Activated T-cell treated with anti-CD3 and anti-CD28 coated beads, Interleukin-2, amount 50 U/mL, for 1 hour (primary cell): ENCODE measurements at regions not wholly inside any gene's neighbourhood (a gene's known extent, or its start where the extent isn't known, plus 50 kb on each side); places are given as distances from the start of the nearest gene placed in this dataset.
"Not testable (repeated sequence)": the region's sequence is repeated elsewhere in the genome, so short reads cannot be mapped to it uniquely, and the experiment has no call there.

ENCODE experiments used
- DNase-seq: peaks from one replicate; pipeline ENCODE4 v3.0.0-alpha.2; 2020

DNA sequence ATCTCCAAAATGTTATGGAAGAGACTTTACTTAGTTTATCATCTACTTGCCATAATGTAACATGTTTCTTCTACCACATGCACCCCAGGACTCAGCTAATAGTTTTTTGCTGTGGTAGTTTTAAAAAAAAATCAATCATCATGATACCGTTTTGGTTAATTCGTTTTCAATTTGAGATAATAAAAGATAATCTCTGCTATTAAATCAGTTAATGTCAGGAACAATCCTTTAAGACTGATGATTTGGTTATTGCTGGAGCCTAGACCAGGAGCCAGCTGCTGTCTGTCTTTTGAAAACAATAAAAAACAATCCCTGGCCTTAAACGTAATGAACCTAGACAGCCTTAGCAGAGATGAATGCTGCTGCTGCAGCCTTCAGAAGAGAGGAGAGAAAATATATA, 403.7 kb downstream of the OXSM start:
- DNase-seq = no peak

DNA sequence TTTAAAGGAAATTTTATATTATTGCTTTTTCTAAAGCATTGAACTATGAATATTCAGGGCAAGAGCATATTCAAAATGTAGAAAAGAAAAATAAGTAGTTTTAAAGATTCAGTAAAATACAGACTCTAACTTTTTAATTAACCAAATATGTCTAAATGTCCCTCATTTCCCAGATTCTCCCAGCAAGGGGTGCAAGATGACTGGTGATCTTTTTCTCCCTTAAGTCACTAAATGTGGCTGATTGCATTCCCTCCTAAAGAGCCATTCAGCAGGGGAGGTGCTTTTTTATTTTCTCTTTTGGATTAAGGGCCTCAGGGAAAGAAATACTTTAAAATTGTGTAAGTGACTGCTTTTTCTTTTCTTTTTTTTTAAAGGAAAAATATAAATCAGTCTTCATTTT, 406.9 kb downstream of the OXSM start:
- DNase-seq = no peak

DNA sequence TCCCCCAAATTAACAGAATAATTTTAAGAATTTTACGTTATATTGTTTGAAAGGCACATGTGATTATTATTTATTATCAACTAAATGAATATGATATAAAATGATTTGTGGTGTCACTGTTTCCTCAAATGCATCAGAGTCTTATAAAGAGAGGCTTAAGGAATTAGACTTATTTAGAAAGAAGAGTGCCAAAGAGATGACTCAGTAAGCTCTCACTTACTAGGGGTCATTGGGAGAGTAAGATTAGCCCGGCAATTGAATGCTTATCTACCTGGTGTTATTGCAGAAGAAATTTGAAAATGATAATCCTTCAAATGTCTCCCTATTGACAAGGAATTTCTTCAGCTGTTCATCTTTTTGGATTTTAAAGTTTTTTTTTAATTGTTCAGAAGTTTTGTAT, 408.7 kb downstream of the OXSM start:
- DNase-seq = no peak

DNA sequence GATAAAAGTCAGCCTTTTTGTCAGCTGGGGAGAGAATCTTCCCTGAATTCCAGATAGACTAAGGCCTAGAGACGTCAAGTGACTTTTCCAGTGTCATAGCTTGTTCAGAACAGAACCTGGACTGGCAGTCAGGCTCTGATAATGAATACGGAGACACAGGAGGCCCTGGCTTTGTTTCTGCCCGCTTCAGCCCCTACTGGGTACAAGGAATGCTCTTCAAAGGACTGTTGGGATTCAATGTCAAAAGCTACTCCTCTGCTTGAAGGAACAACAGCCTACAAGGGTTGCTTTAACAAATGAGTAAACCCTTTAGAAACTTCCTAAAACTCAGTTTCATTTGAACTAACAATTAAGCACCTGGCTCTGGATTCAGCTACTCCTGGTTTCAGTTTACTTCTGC, 412.3 kb downstream of the OXSM start:
- DNase-seq = no peak

DNA sequence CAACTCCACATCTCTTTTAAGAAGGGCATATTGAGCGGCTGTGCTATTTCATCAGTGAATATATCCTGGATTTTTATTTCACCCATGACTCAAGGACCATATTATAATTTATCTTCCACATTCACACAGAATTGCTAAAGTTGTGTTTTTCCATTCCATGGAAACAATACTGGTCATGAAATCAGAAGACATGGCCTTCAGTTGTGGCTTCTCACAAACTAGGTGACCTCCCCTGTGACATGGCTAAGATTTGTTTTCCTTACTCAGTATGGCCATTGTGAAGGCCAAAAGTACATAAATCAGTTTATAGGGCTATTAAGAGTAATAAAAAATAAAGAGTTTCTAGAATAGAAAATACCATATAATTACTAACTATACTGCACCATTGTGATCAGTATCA, 415.6 kb downstream of the OXSM start:
- DNase-seq = no peak

DNA sequence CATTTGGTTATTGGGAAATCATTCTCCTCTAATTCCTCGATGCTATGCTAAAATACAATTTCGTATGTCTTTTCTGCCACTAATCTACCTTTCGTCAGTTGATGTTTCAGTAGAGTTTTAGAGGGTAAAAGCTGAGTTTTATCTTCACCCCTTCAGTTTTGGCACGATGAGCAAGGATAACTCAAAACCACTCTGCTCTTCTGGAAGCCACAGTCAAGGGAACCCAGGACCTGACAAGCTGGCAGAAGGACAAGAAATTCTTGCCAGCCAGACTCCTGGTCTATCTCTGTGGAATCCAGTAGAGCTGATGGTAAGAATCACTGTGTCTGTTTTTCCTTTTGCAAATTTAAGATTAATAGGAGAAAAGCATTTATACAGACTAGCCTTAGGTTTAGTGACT, 414.4 kb upstream of the LRRC3B start:
- no peak for DNase-seq

DNA sequence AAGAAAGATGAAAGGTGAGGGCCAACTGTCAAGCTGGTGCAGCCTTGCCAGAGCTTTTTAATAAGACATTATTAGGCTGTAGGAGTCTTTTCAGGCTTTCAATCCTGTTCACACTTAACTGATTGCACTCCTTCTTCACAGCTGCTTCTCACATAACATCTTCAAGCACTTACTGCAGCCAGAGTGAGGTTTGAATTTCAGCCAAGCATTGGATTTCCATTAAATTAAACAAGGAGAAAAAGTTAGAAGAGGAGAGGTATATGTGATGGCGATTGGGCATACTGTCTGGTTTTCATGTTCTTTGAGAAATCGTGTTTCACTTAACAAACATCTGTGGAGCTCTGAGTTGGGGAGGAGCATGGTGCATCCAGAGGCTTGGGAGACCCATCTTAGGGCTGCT, 392.8 kb upstream of the LRRC3B start:
- no peak for DNase-seq

DNA sequence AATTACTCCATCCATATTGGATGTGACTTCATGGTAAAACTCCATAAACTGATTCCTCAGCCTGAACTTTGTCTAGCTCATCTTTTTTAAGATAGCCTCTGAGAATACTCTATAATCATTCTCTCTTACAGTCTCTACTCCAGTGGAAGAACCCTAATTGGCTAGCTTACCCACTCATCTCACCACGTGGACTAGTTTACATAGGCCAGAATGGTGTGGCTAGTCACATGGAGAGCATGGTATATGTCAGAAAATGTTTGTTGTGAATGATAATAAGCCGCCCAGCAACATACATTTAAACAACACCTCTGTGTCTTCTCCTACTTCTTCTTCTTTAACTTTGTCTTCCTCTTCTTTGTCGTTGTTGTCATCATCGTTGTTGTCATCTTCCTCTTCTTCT, 389.2 kb upstream of the LRRC3B start:
- no peak for DNase-seq

DNA sequence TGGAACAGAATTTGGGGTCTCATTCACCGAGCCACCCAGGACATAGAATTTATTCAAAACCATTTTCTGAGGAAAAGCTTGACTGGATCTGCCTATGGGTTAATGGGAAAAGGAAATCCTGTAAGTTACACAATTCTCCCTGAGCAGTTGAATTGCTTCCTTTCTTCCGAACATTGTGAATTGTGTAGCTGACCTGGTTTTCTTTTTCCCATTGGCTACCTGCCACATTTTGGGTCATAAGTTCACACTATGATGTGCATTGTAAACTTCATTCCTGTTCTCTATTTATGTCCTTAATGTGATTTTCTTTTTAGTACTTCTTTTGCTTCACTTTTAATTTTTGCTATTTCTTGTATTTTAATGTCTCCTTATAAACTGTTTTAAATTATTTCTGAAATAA, 386.0 kb upstream of the LRRC3B start:
- no peak for DNase-seq

DNA sequence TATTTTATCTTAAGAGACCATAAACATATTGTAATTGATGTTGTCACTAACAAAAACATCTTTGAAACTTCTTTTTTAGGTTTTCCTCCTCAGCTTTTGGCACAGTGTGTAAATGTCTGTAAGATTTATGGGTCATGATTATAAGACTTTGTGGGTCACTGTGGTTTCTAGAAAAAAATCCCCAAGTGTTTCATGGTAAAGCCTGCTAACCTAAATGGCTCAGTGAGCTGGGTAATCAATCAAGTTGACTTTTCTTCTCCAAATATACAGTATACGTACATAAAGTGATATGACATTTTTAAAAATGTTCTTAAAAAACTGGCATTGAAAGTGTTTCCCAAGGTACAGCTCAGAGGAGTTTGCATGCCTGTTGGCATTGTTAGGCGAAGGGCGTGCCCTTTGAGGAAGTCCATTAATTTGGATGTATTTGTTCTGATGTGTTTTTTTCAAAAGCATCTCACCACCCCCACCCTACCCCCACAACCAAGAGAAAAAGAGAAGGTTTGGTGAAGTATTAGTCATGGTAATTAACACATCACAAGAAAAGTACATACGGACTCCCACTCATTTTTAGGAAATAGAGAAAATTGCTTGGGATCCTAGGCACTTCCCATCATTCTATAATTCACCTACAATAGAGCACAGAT, 385.4 kb upstream of the LRRC3B start:
- no peak for DNase-seq

DNA sequence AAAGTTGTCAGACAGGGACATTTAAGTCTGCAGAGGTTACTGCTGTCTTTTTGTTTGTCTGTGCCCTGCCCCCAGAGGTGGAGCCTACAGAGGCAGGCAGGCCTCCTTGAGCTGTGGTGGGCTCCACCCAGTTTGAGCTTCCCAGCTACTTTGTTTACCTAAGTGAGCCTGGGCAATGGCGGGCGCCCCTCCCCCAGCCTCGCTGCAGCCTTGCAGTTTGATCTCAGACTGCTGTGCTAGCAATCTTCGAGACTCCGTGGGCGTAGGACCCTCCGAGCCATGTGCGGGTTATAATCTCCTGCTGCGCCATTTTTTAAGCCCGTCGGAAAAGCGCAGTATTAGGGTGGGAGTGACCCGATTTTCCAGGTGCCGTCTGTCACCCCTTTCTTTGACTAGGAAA, 378.0 kb upstream of the LRRC3B start:
- not testable (repeated sequence) for DNase-seq

DNA sequence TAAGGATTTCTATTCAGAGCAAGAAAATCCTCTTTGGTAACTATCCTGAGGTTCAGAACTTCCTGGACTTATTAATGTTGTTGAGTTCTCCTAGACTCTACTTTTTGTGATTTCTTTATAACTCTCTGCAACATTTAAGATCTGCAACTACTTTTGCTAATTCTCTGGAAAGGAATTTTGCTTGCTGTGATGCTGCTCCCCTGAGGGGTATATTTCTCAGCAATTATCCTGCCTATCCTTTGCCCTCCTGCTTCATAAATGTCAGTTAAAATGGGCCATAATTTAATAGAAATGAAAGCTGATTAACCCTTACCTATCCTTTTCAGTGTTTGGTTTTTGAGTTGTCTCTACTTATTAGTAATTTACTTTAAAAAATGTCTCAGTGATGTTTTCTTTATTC, 377.3 kb upstream of the LRRC3B start:
- DNase-seq = no peak

DNA sequence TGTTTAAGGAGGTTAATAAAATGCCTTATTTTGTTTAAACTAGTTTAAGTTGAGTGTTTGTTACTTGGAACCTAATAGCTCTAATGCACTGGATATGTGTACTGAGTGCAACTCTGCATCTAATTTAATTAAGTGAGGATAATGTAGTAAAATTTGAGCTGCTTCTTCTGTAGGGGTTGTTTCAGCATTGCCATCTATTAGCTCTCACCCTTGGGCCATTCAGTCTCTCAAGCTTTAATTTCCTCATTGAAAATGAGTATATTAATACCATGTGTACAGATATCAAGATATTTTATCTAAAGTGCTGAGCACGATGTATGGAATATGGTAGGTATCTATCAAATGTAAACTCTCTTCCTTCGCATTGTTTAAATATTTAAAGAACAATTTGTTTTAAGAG, 375.7 kb upstream of the LRRC3B start:
- no peak for DNase-seq

DNA sequence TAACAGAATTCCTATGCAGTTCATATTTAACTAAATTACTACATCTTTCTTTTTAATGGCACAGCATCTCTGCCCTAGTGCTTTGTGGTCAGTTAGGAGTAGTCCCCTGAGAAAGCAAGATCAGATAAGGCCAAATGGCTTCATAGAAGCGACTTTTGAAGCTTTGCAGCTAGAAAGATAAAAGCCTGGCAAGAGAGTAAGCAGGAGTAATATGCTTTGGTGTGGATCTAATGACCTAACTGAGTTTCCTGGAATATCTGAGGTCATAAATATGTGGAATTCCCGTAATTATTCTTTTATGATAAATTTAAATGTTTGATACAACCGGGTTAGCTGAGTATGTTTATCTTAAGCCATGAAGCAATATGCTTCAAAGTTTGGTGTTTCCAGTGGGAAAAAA, 374.9 kb upstream of the LRRC3B start:
- DNase-seq = no peak

DNA sequence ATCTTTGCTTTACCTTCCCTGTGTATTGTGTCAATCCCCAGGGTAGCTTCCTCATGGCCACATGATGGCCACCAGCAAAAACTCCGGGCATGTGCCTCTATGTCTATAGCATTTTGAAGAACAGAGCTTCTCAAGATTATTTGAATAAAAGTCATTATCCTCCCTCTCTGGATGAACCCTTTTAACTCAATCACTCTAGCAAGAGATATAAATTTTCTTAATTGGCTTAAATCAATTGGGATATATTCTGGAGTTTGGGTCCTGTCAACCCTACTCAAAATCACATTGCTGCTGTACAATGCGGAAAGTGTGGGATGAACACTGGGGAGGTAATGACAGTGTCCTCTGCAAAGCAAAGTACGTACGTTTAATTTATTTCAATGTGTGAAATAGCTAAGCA, 370.6 kb upstream of the LRRC3B start:
- no peak for DNase-seq

DNA sequence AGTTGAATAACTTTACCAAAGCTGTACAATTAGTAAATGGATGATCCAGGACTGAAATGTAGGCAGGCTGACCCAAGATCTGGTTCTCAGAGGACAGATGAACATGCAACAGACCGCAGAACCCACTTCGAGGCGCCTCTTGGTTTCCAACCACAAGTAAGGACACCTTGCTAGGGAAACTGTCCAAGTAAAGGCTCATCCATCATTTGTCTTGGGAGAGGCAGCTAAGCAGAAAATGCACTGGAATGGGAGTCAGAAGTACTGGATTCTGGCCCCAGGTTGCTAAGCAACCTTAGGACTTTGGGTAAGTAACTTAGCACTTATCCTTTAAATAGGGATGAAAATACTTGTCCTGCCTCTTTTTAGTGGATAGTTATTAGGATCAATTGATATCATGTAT, 366.3 kb upstream of the LRRC3B start:
- DNase-seq = no peak

DNA sequence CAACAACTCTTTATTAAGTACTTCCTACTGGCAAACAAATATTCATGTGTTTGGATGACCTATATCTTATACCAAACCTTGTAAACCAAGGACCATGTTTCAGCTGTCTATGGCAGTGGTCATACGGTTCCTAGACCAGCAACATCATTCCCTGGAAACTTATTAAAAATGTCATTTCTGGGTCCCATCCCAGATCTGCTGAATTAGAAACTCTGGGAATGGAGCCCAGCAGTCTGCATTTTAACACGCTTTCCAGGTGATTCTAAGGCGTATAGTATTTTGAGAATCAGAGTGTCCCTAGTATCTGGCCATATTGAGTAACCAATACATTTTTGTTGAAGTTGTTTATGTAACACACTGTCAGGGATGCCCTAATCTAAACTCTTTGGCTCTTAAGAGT, 363.4 kb upstream of the LRRC3B start:
- no peak for DNase-seq

DNA sequence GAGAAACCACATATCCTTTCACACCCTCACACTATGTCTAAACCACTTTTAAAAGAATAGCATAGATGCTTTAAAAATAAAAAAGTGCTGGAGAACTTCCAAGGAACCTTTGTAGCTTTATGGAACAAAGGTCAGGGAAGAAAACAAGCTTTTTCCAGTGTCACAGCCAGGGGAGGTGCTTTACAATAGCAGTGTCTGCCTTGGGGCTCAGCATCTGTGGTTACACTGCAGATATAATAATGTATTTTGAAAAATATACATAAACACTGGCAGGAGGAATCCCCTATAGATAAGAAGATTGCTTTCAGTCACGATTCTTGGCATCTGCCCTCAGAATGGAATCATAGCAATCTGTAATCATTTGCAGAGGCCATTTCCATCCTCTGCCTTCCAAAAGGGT, 362.4 kb upstream of the LRRC3B start:
- no peak for DNase-seq

DNA sequence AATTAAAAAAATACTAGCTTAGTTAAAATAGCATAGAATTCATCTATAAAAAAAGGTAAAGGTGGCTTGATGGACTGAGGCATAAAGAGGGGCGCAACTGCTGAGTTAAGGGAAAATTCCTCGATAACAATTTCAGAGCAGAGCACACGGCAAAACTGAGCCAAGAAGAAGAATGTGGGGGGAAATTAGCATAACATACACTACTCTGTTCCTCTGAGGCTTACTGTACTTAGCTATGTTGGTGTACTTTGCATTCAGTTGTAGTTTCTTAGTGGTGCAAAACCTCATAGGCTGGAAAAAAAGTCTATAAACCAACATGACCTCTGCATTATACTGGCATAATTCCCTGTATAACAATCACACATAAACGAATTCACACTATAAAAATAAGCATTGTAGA, 357.9 kb upstream of the LRRC3B start:
- no peak for DNase-seq

DNA sequence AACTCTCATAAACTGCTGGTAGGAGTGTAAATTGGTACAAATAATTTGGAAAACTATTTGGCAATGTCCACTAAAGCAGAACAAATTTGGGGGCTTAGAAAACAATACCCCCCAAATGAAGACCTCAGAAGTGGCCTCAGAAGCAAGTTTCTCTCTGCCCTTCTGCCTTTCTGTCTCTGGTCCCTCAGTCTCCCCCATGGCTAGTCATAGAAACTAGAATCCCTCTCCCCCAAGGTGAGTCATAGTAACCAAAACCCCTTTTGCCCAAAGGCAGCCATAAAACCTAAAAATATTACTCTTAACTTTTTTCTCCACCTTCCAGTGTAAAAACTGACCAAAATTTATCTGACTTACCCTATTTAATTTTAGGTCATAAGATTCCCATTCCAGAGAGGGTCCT, 350.7 kb upstream of the LRRC3B start:
- DNase-seq = no peak

DNA sequence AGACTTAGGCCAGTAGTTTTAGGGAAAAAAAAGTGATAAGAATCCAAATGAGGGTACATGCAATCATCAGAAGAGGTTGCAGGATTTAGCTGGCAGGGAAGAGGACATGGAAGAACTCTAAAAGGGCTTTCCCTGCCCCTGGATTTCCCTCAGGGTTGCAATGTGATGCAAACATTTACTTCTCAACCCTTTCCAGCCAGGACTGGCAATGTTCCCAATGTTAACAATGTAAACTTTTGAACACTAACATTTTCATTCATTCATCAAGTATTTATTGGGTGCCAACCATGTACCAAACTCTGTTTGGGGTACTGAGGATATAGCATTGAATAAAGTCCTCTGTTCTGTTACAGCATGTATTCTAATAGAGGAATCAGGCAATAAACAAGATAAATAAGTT, 349.4 kb upstream of the LRRC3B start:
- DNase-seq = no peak

DNA sequence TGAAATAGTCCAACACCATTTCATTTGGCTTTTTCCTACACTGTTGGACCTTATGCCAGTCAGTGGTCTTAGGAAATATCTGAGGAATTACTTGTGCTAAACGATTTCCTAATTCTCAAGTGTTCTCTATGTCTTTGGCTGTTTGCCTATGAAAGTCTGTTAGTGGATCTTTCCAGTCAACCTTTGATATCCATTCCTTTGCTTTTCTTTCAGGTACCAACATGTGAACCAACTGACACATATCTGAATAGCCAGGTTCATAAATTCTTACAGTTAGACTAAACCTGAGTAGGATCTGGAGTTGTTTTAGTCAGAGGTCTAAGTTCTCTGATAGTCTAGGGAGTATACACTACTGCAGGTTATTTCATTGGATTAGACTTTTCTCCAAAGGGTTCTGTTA, 343.5 kb upstream of the LRRC3B start:
- no peak for DNase-seq

DNA sequence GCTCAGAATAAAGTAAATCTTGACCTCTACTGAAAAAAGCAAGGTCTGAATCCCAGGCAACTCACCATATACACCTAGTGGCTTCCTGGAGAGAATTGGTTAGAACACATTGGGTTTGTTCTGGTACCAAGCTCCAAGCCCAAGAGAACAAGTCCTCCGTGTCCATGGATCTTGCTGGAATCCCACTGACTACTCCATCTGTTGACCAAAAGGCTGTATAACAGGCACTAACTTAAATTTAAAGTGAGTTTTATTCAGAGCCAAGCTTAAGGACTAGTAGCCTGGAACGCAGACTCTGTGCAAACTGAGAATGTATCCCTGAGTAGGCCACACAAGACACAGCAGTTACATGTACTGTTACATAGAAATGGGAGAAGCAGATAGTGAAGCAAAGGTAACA, 342.1 kb upstream of the LRRC3B start:
- no peak for DNase-seq

DNA sequence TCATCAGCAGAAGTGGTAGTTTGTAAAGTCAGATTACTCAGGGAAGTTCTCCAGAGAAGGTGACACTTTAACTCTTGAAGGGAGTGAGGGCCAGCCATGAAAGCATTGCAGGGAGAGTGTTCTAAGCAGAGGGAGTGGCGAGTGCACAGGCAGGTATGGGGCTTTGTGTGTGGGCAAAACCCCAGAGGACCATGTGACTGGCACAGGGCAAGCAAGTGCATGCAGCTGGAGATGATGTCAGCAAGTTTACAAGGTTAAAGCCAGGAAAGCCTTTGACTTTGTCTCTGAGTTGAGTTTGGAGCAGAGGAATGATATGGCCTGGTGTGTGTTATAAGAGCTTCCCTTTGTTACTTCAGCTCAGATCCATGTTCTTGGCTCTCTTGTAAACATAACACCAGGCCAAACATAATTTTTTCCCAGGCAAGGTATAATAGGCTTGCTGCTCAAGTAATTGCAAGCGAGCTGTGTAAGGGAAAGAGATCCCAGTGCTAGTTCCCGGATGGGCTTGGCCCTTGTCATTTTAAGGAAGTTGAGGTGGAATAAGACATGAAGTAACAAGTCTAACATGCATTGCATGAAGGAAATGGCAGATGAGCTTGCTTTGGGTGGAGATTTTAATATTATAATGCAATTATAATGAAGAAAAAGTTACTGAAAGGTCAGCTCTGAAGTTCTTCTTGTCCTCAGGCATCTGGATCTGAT, 341.1 kb upstream of the LRRC3B start:
- DNase-seq = no peak

DNA sequence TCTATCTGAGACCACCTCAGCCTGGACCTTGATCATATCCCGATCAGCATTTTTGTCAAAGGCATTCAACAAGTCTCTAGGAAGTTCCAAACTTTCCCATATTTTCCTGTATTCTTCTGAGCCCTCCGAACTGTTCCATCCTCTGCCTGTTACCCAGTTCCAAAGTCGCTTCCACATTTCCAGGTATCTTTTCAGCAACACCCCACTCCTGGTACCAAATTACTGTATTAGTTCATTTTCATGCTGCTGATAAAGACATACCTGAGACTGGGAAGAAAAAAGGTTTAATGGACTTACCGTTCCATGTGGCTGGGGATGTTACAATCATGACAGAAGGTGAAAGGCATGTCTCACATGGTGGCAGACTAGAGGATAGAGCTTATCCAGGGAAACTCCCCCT, 338.1 kb upstream of the LRRC3B start:
- not testable (repeated sequence) for DNase-seq
